ENCODE measurements at regions not wholly inside any gene's neighbourhood (a gene's known extent, or its start where the extent isn't known, plus 50 kb on each side); places are given as distances from the start of the nearest gene placed in this dataset.

DNA sequence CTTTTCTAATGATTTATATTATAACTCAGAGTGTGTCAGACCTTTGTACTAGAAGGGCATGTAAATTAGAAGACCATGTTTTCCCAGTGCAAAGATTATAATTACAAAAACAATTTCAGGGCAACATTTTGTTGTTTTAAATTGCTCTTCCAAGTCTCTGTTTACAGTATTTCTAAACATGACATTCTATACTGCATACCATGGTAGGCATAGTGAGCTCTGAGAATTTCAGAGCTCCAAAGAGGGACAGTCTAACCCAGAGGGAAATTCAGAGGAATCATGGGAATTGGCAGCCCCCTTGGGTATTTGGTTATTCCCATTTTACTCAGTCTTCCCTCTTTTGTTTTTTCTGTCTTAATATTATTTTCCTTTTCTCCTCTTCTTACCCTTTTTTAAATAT lies 361.5 kb upstream of the SEMA6D start:
- no peak for DNase-seq

DNA sequence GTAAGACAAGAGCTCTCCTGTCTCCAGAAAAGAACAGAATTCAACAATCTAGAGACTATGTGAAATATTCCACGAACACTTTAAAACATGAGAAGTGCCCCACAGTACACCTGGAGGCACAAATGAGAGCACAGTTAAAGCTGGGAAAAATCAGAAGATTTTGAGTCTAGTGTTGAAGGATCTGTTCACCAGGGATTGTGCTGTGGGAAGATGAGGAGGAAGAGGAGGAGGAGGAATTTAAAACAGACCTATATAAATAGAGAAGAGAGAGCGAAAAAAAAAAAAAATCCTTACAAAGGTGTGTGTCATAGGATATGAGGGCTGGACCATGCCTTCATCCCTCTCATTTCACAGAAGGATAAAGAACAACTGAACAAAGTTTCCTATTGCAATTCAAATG lies 361.0 kb upstream of the SEMA6D start:
- DNase-seq: no peak

DNA sequence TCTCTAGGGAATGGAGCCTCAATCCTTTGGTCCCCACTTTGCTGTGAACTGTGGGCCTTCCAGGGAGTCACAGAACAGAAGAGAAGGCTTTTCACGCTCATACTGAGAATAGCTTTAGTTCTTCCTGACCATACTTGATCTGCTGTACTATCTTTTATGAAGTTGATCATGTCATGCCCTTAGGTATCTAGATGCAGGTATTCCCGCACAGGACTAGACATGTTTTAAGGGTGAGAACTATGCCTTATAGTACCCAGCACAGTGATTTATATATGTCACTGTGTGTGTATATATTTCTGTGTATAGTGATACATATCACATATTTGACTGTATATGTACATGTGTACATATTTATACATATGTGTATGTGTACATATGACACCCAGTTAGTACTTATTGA lies 358.4 kb upstream of the SEMA6D start:
- no peak for DNase-seq

DNA sequence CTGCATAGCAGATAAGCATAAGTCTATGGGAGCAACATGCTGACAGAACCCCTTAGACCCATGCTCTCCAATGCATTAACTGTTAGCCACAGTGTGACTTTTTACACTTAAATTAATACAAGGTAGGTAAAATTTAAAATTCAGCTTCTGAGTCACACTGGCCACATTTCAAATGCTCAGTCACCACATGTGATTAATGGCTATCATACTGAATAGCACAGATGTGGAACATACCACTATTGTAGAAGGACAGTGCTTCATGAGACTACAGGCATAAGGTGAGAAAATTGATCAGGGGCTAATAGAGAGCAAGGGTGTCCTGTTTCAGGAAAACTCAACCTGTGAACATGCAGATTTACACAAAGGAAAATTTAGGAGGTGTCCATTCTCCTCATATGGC lies 357.0 kb upstream of the SEMA6D start:
- DNase-seq: no peak

DNA sequence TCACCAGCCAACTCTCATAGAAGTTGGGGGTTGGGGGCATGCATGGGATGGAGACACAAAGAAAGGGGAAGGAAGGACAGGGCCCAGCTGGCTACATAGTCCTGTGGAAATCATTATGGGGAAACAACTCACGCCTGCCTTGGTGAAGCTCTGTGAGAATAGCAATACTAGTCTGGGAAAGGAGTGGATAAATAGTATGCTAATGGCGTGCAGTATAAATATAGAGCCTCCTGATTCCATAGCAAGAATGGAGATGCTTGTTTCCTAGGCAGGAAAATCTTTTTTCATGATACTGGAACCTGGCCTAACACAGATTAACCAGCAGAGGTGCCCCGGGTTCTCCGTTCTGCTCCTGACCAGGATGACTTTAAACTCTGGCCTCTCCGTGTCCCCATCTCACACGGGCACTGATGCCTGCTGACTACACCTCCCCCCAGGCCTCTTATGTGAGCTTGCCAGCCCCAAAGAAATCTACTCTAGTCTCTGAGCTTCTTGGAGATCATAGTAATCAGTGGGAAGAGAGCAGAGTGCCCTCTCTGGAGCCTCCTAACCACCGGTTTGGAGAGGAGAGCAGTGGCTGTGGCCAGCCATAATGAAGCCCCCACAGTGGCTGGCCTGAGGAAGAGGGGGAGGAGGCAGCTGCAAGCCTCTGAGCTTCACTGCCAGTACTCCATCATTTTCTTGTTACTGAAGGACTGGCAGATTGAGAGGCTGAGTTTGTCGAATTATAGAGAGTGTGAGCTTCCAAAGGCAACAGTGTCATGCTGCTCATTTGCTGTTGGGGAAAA lies 355.0 kb upstream of the SEMA6D start:
- no peak for DNase-seq

DNA sequence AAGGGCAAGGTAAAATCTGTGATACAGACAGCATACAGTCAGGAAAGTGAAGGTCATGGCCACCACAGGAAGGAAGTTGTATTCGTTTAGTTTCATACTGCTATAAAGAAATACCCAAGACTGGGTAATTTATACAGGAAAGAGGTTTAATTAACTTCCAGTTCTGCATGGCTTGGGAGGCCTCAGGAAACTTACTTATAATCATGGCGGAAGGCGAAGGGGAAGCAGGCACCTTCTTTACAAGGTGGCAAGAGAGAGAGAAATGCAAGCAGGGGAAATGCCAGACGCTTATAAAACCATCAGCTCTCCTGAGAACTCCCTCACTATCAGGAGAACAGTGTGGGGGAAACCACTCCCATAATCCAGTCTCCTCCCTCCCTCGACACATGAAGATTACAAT lies 353.7 kb upstream of the SEMA6D start:
- no peak for DNase-seq

DNA sequence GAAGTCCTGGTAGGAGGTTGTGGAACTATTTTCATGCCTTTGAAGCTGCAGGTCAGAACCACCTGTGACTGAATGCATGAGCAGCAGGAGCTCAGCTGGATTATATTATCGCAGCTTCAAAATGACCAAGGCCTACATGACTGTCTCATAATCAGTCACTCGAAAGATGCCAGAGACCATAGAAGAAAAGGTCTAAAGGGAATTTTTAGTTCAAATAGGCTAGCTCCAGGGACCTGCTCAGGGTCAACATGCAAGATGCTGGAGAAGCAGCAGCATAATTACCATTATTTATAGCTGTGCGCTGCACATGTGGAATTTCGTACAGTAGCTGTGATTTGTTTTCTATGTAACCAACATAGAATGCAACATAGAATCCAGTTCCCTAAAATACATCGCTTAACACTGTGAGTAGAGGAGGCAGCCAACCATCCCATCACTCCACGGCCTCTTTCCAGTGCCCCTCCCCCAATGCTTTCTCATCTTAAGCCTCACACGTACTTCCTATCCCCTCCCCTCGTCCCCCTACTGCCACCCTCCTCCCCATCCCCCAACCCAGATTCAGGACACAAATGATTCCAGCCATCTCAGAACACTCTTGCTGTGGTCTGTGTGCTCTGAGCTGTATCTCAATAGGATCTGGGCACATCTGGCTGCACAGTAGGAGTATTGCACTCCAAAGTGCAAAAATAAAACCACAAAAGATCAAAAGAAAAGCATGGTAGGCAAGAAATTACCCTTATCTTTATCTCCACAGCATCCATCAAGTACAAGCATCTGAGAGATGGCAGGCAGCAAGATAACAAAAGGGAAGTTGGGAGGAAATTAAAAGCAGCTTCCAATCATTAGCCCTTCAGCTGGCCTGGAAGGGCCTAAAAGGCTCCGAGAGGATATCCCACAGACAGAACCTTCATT lies 352.8 kb upstream of the SEMA6D start:
- DNase-seq: no peak

DNA sequence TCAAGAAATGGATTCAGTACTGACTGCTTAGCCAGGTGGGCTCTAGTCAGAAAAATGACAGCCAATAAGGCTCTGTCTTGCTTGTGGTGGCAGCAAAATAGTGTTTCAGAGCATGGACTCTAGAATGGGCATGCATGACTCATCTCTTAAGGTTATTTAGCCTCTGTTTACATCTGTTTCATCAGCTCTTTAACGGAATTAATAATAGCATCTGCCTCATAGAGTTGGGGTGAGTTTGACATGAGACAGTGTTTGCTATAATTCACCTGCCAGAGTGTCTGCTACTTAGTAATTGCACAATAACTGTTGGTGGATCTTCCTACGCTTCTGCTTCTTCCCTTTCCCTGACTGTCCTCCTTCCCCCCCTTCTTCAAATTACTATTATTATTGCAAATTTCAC lies 350.4 kb upstream of the SEMA6D start:
- no peak for DNase-seq

DNA sequence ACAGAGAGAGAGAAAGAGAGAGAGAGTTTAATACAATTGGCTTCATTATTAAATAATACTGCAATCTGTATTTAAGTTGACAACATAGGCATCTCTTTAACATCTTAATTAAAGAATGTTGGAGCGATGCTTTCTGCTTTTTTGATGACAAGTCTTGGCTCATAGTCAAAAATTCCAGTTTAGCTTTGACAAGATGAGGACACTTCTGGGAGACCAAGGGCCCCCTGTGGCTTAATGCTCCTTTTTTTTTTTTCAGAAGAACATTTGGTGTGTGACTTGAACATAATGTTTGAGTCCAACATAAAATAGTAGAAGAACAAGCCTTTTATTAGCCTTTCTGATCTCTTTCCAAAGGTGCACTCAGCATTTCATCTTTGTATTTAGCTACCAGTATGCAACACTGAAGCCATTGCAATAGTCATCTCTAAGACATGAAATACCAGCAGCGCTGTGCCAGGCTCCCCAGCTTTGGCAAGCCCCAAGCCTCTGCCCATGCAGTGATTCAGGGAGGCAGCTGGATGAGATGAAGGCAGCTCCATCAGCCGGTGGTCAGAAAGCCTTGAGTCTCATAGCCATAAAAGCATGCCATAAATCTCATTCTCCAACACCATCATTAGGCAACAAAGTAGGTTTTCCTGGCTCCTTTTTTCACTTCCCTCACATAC lies 349.4 kb upstream of the SEMA6D start:
- no peak for DNase-seq

DNA sequence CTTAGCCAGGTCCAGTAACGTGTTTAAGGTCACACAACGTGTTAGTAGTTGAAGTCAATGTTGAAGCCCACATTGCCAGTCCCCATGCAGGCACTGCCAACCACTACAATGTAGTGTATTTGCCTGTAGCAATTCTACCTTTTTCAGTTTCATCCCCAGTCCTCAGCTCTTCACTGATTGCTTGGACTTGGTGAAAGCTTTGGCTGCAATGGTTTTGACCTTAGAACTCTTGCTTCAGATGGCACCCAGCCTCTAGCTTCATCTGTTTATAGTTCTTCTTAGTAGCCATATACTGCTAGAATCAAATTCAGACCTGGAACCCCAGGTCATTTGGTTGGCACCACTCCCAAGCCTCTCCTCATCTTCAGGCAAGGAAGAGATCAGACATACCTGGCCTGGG lies 345.4 kb upstream of the SEMA6D start:
- no peak for DNase-seq

DNA sequence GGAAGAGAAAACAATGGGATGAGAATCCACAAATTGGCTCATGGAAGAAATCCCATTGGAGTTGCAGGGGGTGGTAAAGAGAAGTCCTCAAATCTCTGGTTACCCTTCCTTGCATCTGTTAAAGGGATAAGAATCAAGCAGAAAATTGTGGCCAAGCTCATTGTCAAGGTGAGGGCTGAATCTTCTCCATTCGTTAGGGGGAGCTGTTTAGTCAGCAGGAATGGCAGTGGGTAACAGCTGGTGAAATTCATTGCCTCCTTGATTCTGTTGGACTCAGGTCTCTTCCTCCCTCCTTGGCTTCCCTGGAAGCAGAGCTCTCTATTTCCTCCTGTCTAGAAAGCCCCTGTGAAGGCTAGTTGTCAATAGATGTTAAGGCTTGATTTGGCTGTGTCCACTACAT lies 343.1 kb upstream of the SEMA6D start:
- DNase-seq: no peak

DNA sequence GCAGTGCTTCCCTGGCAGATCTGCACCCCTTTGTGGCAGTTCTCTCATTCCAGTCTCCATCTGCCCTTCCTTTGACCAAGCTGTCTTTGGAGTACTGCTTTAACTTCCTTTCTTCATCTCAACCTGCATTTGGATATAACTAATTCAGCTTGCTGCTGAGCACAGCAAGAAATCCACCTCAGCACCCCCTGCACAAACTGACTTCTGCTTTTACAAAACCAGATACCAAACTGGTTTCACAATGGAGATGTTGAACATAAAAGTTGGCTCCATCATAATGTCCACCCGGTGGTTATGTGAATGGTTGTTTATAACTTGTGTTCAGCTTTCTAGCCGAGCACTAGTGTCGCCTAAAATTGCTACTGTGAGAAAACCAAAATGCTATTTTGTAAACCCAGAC lies 341.1 kb upstream of the SEMA6D start:
- DNase-seq: no peak

DNA sequence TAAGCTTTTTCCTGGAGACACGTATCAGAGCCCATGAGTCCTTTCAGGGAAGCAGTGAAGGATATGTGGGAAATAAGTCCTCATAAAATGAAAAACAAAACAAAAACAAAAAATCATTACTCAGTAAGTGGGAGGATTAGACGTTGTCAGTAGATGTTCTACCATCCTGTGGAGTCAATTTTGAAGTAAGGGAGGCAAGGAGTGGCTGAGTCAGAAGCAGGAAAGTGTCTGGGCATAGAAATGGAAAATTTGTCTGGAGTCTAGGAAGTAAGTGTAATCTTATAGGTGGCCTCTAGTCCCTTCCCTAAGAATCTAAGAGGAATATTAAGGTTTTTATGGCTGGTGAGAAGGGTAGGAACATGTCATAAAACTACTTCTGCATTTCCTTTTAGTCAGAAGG lies 339.8 kb upstream of the SEMA6D start:
- no peak for DNase-seq

DNA sequence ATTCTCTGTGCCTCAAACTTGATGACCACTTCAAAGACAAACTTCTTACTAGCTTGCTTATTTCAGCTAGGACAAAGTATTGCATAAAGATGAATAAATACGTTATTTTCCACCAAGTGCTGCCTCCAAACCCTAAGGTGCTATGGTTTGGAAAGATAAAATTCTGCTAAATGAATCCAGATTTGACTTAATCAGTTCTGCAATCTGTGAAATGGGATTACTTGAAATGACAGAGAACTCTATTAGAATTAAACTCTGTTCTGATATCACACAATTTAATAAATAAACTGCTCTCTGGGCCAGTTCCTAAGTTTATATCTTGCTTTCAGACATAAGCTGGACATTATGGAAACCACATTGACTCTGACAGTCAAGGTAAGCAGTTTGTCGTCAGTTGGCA lies 338.8 kb upstream of the SEMA6D start:
- DNase-seq: no peak

DNA sequence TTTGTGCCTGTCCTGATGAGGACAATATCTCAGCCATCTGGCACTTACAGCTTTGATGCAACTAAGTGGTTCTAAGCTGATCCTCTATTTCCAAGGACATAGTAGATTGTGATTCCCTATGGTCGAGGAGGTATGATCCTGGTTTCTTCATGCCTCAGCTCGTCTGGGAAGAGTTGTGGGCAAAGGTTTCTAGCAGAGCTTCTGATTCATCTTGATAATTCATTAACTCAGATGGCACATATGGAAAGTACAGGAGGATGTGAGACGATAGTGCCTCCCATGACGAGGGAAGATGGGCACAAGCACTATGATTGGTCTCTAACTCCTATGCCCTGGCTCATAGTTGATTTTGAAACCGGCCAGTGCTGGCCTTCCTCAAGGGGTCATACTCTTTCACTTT lies 334.2 kb upstream of the SEMA6D start:
- no peak for DNase-seq

DNA sequence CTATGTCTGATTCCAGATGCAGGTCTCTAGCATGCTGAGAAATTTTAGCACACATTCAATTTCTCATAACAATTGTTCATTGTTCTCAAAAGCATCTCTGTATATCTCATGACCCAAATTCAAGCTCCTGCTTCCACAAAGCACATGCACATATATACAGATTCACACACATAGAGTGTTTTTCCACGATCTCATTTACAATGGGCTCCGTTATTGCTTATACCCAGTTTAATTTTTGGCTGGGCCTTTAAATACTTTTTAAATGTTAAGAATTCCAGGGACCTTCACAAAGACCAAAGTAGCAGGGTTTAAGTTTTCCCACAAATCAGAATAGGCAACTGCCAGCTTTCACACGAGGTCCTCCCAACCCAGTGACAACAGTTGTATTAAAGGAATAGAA lies 333.5 kb upstream of the SEMA6D start:
- DNase-seq: no peak

DNA sequence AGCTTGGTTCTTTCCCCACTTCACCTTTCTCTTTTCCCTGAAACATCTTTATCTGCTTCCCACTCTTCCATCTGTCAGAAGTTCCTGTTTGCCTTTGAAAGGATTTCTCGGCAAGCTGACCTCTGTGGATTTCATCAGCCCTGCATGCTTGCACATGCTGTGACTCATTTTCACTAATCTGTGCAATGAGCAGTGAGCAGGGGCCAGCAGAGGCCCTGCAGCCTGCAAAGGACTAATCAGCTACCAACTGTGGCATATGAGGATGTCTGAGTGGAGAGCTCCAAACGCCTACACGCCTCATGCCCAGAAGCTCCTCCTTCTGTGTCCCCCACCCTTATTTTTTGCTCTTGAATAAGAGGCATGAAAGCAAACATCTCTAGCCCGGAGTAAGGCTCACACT lies 333.0 kb upstream of the SEMA6D start:
- DNase-seq: no peak

DNA sequence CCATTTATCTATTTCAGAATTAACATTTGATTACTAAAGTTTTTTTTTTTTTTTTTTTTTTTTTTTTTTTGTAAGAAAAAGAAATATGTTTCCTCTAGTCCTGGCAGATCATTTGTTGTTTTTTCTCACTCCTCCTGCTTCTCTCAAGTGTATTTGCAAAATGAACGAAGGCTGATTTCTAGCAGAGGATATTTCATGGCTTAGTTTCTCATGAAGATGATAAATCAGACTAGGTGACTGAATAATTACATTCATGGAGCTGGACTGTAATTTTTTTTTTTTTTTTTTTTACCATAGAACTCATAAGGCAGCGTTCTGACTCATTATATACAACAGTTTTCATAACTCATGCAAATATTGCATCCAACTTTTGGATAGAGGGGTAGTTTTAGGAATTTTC lies 332.5 kb upstream of the SEMA6D start:
- no peak for DNase-seq

DNA sequence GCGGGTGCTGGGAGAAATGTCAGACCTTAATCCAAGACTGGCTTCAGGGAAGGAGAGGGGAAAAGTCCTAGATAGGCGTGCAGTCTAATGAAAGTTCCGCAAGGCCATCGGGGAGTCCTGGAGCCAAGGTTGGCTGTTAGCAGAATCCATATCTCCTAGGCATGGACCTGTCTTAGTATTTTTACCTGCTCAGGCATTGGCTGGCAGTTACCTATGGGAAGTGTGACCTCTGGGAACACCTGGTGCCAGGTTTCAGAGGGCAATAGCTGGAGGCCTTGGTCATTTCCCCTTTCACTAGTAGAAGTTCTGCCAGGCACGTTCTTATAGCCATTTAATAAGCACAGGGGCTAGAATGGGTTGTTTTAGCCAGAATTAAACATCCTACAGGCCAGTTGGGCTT lies 330.8 kb upstream of the SEMA6D start:
- DNase-seq: no peak

DNA sequence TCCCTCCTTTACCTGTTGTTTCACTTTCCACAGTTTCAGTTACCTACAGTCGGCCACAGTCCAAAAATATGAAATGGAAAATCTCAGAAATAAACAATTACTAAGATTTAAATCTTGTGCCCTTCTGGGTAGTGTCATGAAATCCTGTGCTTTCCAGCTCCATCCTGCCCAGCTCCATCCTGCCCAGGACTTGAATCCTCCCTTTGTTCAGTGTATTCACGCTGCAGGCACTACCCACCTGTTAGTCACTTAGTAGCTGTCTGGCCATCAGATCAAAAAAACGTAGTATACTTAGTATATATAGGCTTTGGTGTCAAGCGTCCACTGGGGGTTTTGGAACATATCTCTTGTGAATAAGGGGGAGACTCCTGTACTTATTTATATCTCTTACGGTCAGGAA lies 329.0 kb upstream of the SEMA6D start:
- DNase-seq: no peak

DNA sequence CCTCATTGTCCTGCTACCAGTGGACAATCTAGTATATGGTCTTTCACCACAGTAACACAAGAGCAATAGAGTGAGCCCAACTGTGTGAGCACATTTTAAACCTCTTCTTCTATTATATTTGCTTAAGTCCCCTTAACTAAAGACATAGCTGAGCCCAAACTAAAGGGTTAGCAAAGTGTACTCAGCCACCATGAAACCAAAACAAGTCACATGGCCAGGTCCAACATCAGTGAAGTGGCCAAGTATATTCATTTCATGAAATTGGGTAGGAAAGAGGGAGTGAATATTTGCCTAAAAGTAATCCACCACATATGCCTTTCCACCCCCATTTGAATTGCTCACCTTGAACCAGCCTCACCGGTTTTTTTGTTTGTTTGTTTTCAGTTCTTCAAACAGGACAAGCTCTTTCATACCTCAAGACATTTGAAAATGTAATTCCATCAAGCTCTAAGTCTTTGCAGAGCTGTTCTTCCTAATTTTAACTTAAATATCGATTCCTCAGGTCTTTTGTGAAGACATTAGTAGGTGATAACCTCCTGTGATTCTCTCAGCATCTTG lies 327.0 kb upstream of the SEMA6D start:
- DNase-seq: no peak

DNA sequence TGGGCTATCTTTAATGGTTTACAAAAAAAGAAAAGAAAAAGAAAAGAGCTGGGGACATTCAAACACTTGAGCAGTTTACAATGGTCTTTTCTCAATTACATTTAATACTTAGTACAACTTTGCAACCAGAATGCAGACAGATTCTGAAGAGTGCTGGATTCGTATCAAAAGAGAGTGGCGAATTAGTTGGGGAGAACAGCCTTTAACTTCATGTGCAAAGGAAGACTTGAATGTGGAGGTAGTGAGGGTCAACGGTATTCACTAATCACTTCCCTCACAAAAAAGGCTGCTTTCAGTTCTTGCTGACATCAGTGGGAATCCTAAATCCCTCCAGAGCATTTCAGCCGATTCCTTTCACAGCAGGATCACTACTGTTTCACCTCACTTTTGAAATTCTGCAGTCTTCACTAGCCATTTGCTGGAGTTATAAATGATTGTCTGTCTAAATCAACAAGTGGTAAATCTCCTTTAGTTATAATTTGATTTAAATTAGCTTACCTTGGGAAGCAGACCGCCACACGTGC lies 323.0 kb upstream of the SEMA6D start:
- no peak for DNase-seq

DNA sequence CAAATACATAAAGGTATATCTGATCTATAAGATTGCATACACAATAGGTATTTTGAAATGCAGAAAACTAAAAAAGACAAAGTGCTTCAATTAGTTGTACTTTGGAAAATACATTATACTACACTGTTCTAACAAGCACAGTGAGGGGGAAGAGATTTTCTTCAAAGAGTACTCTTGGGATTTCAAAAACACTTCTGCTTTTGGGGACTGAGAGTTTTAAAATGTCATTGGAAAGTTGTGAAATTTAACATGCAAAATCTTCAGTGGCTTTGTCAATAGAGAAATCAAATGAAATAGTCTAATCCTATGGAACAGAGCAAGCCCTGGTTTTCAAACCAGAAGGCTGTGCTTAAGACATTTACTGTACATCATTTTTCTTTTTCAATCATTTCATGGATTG lies 322.2 kb upstream of the SEMA6D start:
- no peak for DNase-seq
